ENCODE measurements at regions not wholly inside any gene's neighbourhood (a gene's known extent, or its start where the extent isn't known, plus 50 kb on each side); places are given as distances from the start of the nearest gene placed in this dataset.

GRCh38 chr1:232340446-232340845 lies 289.5 kb downstream of the SIPA1L2 start:
- Histone ChIP-seq H3K9me3 (replicated peaks; ENCODE audit: control insufficient read depth, insufficient read depth, low read depth, low read length) (0 out of 2 replicates have a peak, but pooled peaks cover 2% of the 10 kb centered on the region), H3K36me3 (ENCODE audit: control insufficient read depth, insufficient read depth, low read length) (no peaks in the 10 kb centered on the region), H3K4me3 (no peak overlapping the region), H3K9me1 (ENCODE audit: control insufficient read depth, insufficient read depth, low read length) (no peaks in the 10 kb centered on the region), H3K27me3 (ENCODE audit: control insufficient read depth in 2 of 2, insufficient read depth in 2 of 2, low read length in 2 of 2) (no peaks in the 10 kb centered on the region), H3K4me2 (ENCODE audit: insufficient read depth, low read length) (no peak overlapping the region), H3K9ac (ENCODE audit: insufficient read depth in 1 of 2, low read depth in 2 of 2, low read length in 2 of 2) (no peak overlapping the region), H3K4me1 (replicated peaks in 1 of 2; ENCODE audit: control insufficient read depth in 2 of 2, insufficient read depth in 2 of 2, low read length in 2 of 2) (no peaks in the 10 kb centered on the region), H4K20me1 (replicated peaks; ENCODE audit: control insufficient read depth, insufficient read depth, low read length) (no peaks in the 10 kb centered on the region), H2AFZ (ENCODE audit: low read depth, low read length) (no peak overlapping the region), H3K79me2 (ENCODE audit: control insufficient read depth, insufficient read depth, low read length) (no peaks in the 10 kb centered on the region), H3K27ac (ENCODE audit: extremely low read depth, low read depth, low read length) (no peak overlapping the region)
- in situ Hi-C loops (cut with MboI) (no loop called here), intact Hi-C loops (cut with micrococcal nuclease) (no loop called here)
- TF ChIP-seq BMI1 (IDR thresholded peaks at IDR 0.05; ENCODE audit: low read length) (no peak), HCFC1 (IDR thresholded peaks at IDR 0.05; ENCODE audit: low read depth, low read length) (no peak), NCOA6 (IDR thresholded peaks at IDR 0.05) (no peak), NFE2L1 (tag; IDR thresholded peaks at IDR 0.05; ENCODE audit: borderline replicate concordance, low read depth) (no peak), ZNF311 (CRISPR knock-in tag; IDR thresholded peaks at IDR 0.05) (no peak), HMGN3 (IDR thresholded peaks at IDR 0.05; ENCODE audit: borderline replicate concordance, extremely low read depth, insufficient read length, low read depth, low read length) (no peak), ZNF586 (CRISPR knock-in tag; conservative IDR thresholded peaks at IDR 0.05) (no peak), PTRF (tag; IDR thresholded peaks at IDR 0.05) (no peak), RB1 (IDR thresholded peaks at IDR 0.05; ENCODE audit: low read depth) (no peak), TAF15 (IDR thresholded peaks at IDR 0.05; ENCODE audit: low read depth, low read length) (no peak), RBM14 (IDR thresholded peaks at IDR 0.05; ENCODE audit: borderline replicate concordance, insufficient read depth, low read depth, low read length) (no peak), CREBBP (IDR thresholded peaks at IDR 0.05; ENCODE audit: low read depth, low read length) (no peak), MYBL2 (IDR thresholded peaks at IDR 0.05; ENCODE audit: low read depth) (no peak), MYBL2 (CRISPR knock-in tag; IDR thresholded peaks at IDR 0.05; ENCODE audit: borderline replicate concordance) (no peak), LCOR (CRISPR knock-in tag; IDR thresholded peaks at IDR 0.05) (no peak), FOS (IDR thresholded peaks at IDR 0.05; ENCODE audit: extremely low read depth, insufficient read length) (no peak)
- WGBS (ENCODE audit: insufficient coverage, low coverage, missing lambda C conversion rate): 0% methylated on average over 4 of the region's 4 CpGs
- BruUV-seq (replicated peaks): no TSS peak
- DNase-seq (ENCODE audit: extremely low read depth in 1 of 4, low spot score in 3 of 4): no peak
- POLR2A ChIA-PET: no interaction called here
- ATAC-seq: no peak
- CTCF ChIA-PET (ENCODE audit: low intra/inter-chr PET ratio): no interaction called here
- no peak for FAIRE-seq

Measured in K562 (cell line).